RWPE1 (cell line): ENCODE measurements at regions not wholly inside any gene's neighbourhood (a gene's known extent, or its start where the extent isn't known, plus 50 kb on each side); places are given as distances from the start of the nearest gene placed in this dataset.

Experiments
- CTCF ChIA-PET: fragments of 350-600 bp; sonication (Branson Sonifier 250); formaldehyde crosslinking; extraction: SDS; loops from one replicate; lab custom pipeline; 2021; lab: Yijun Ruan, JAX
- POLR2A ChIA-PET: fragments of 400-600 bp; formaldehyde crosslinking; extraction: SDS; loops from one replicate; lab custom pipeline; 2020; ENCODE audit warnings: antibody characterized with exemption; ENCODE audit not compliant: low non-redundant PET; lab: Yijun Ruan, JAX
- DNase-seq: peaks from one replicate; pipeline ENCODE4 v3.0.0; 2012; ENCODE audit warnings: low spot score
- H3K27ac ChIP-seq: fragments of 450-650 bp; 2 replicates; pipeline ENCODE4 v1.5.1; 2017
- CTCF ChIP-seq: fragments of 450-650 bp; conservative IDR thresholded peaks from 2 replicates; pipeline ENCODE4 v1.5.1; 2017; ENCODE audit warnings: low read depth, mild to moderate bottlenecking

DNA sequence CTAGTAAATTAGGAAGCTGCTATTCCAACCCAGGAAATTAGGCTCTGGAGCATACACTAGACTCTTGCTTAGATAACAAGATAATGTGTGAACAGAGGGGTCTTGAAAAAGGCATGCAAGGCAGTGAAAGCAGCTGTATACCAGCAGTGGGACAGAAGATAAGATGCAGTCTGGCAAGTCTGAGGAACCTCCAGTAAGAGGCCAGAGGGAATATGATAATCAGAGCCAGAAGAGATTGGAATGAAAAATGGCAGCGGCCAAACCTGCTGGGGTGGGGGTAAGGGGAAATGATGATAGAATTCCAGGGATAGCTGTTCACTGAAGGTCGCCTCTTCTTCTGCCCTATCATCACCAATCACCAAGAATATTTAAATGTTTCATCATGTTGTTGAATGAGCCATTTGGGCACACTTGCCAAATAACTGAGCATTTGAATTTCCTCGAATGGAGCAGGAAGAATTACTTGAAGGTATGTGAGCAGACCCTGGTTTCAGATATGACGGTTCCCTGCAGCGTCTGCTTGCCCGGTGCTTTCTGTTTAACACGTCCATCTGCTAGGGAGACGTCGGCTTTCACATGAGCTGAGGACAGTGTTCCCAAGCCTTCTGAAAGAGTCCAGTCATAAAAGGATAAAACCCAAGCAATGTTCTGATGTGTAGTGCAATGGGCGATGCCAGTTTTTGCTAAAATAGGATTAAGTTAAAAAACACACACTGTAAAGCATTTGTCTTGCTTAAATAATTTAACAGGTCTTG, 173.3 kb downstream of the RWDD3 start:
- TF ChIP-seq CTCF, result no peak
- H3K27ac ChIP-seq, result no peak overlapping the region
- ChIA-PET POLR2A (no interaction called here), CTCF (no interaction called here)
- no peak for DNase-seq

- no peak for TF ChIP-seq CTCF
- no peak overlapping the region for H3K27ac ChIP-seq
- DNase-seq, result no peak
- ChIA-PET POLR2A (no interaction called here), CTCF (interaction anchor here (0.7 kb wide), 1 partner anchor 108 kb away, joined by 3 read pairs; no protein-coding TSS in a partner anchor)
Observed at GRCh38 chr1:95407886-95408291, 173.9 kb downstream of the RWDD3 start.

- ChIA-PET POLR2A (no interaction called here), CTCF (interaction anchor here (0.7 kb wide), 1 partner anchor 107 kb away, joined by 3 read pairs; no protein-coding TSS in a partner anchor)
- DNase-seq, result no peak
- H3K27ac ChIP-seq, result no peak overlapping the region
- TF ChIP-seq CTCF, result no peak
Observed at GRCh38 chr1:95408507-95409136, 174.6 kb downstream of the RWDD3 start.

DNA sequence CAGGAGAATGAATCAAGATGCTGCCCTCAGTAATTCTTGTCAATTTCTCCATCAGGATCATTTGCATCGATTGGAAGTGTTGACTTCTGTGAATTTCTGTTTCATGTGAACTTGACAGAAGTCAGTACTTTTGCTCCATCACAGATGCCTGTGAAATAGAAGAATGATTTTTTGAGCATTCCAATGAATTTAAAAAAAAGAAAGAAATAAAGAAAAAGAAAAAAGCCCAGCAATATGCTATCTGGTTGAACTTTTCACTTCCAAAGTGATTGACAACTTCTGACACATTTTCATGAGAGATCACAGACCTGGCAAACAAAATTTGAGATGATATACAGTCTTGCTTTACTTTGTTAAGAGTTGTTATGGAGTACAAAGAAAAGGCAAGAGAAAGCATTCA, 175.3 kb downstream of the RWDD3 start:
- TF ChIP-seq CTCF, result no peak
- no peak overlapping the region for H3K27ac ChIP-seq
- ChIA-PET POLR2A (no interaction called here), CTCF (no interaction called here)
- DNase-seq, result no peak

DNA sequence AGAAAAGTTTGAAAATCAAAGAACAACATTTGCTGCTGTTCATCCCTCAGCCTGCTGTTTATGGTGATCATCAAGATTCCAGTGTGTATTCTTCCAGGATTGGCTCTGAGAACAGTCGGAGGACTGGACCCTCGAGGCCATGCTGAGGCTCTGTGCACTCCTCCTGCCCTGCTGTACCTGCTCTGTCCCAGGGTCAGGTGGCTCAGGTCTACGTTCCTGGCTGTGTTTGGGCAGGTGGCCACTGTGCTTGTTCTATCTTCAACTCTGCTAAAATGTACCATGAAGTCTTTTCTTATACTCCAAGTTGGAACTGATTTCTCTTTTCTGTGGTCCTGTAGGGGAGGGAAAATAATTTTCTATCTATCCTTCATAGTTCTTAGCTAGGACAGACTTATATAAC, 175.9 kb downstream of the RWDD3 start:
- CTCF ChIA-PET, result no interaction called here
- no peak overlapping the region for H3K27ac ChIP-seq
- POLR2A ChIA-PET, result no interaction called here
- no peak for TF ChIP-seq CTCF
- no peak for DNase-seq

DNA sequence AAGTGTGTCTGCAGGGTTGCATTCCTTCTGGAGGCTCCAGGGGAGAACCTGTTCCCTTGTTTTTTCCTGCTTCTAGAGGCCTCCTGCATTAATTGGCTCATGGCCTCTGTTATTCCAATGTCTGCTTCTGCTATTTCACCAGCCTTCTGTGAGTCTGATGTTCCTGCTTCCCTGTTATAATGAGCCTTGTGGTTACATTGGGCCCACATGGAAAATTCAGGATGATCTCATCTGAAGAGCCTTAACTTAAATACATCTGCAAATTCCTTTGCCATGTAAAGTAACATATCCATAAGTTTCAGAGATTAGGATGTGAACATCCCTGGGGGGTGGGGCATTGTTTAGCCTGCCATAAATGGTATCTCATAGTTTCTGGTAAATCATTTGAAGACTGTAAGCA, 181.1 kb downstream of the RWDD3 start:
- ChIA-PET POLR2A (no interaction called here), CTCF (no interaction called here)
- no peak for TF ChIP-seq CTCF
- H3K27ac ChIP-seq, result no peak overlapping the region
- no peak for DNase-seq
